DND-41 (cell line): ENCODE measurements at regions not wholly inside any gene's neighbourhood (a gene's known extent, or its start where the extent isn't known, plus 50 kb on each side); places are given as distances from the start of the nearest gene placed in this dataset.
"Not testable (repeated sequence)": the region's sequence is repeated elsewhere in the genome, so short reads cannot be mapped to it uniquely, and the experiment has no call there.

Source experiments
- EZH2 ChIP-seq: IDR thresholded peaks from 3 replicates; pipeline ENCODE4 v1.6.1; 2012; ENCODE audit warnings: borderline replicate concordance, low read depth, mild to moderate bottlenecking, moderate library complexity, low read length, inconsistent platforms; ENCODE audit not compliant: severe bottlenecking
- TF ChIP-seq, protein P1 (sequence below): IDR thresholded peaks from 2 replicates; pipeline ENCODE4 v1.5.1; 2012; ENCODE audit warnings: borderline replicate concordance, low read length, moderate library complexity, mild to moderate bottlenecking; ENCODE audit not compliant: poor library complexity, severe bottlenecking; ENCODE audit errors: extremely low read depth

DNA sequence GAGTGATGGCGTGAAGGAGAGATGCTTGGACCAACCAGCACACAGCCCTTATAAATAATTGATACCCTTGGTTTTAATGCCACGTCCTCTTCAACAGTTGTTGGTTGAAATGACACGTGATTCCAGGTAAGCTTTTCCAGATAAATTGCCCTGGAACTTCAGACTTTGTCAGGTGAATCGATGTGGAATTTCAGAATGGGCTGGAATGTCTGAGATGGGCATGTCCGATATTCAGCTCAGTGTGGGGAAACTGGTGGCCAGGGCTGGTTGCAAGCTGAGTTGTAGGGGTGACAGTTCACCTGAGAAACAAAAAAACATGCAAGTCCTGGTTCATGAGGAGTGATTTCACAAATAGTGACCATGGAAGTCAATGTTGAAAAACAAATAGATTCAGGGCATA is 104.0 kb upstream of the PRKX start:
- TF ChIP-seq, protein P1, sequence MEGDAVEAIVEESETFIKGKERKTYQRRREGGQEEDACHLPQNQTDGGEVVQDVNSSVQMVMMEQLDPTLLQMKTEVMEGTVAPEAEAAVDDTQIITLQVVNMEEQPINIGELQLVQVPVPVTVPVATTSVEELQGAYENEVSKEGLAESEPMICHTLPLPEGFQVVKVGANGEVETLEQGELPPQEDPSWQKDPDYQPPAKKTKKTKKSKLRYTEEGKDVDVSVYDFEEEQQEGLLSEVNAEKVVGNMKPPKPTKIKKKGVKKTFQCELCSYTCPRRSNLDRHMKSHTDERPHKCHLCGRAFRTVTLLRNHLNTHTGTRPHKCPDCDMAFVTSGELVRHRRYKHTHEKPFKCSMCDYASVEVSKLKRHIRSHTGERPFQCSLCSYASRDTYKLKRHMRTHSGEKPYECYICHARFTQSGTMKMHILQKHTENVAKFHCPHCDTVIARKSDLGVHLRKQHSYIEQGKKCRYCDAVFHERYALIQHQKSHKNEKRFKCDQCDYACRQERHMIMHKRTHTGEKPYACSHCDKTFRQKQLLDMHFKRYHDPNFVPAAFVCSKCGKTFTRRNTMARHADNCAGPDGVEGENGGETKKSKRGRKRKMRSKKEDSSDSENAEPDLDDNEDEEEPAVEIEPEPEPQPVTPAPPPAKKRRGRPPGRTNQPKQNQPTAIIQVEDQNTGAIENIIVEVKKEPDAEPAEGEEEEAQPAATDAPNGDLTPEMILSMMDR, result not testable (repeated sequence)
- not testable (repeated sequence) for TF ChIP-seq EZH2
